HG02588 (cell line): ENCODE measurements at regions not wholly inside any gene's neighbourhood (a gene's known extent, or its start where the extent isn't known, plus 50 kb on each side); places are given as distances from the start of the nearest gene placed in this dataset.
A peak's percentile ranks its signal among the peaks of the same experiment; 100 is the strongest.
"Not testable (repeated sequence)": the region's sequence is repeated elsewhere in the genome, so short reads cannot be mapped to it uniquely, and the experiment has no call there.

Experiments used
- ATAC-seq: cut with Tn5 transposase; IDR thresholded peaks from one replicate; pipeline ENCODE4 v1.9.1; 2021; ENCODE audit warnings: mild to moderate bottlenecking, moderate library complexity; ENCODE audit not compliant: unreplicated experiment

DNA sequence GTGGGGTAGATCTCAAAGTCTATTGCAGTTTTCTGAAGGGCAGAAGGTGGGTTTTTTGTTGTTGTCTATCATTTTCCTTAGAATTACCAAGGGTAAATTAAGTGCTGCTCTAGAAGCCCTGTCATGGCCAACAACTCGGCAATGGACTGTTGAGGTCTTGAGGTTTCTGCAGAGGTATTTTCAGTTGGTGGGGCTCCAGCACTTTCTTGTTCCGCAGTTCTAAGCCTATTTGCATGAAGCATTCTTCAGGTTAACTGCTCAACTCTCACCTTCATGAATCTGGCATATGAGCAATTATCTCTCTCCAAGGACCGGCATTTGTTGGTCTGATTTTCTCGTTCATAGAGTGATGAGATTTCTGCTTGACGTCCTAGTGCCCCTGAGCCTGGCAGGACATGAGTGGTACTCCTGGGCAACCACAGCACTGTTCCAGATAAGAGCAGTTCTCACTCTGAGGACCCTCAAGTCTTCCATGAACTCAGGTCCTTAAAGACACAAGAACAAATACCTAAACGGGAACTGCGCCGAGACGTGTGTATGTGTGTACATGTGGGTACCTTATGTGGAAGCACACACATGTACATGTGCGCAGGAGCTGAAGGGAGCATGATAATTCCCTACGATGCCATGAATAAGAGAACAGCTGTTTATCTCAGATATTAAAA is 544.5 kb downstream of the CSNK1G3 start:
- ATAC-seq = peak; percentile 73

- ATAC-seq = no peak
Observed at GRCh38 chr5:124055751-124056150, 543.8 kb downstream of the CSNK1G3 start.

DNA sequence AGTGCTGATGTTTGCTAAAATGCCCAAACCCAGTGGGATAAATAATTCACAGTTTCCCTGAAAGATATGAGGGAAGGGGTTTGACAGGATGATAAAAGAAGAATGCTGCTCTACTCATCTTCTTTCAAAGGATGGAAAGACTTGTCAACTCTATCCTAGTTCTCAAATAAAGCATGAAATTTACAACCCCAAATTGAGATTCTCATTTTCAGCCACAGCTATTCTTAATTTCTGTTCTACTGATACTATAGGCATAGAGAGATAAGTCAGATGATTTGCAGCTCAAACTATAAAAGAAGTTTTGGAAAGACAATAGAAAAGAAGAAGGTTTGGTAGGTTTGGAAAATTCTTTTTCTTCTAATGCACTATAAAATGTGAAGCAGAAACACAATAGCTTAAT is 542.6 kb downstream of the CSNK1G3 start:
- ATAC-seq = no peak

DNA sequence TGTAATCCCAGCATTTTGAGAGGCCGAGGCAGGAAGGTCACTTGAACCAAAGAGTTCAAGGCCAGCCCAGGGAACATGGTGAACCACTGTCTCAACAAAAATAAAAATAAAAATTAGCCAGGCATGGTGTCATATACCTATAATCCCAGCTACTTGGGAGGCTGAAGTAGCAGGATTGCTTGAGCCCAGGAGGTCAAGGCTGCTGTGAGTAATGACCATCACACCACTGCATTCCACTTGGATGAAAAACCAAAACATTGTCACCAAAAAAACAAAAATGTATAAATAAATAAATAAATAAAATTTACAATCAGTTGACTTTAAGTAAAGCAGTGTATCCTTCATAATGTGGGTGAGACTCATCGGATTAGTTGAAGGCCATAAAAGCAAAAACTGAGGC is 541.4 kb downstream of the CSNK1G3 start:
- ATAC-seq = no peak

DNA sequence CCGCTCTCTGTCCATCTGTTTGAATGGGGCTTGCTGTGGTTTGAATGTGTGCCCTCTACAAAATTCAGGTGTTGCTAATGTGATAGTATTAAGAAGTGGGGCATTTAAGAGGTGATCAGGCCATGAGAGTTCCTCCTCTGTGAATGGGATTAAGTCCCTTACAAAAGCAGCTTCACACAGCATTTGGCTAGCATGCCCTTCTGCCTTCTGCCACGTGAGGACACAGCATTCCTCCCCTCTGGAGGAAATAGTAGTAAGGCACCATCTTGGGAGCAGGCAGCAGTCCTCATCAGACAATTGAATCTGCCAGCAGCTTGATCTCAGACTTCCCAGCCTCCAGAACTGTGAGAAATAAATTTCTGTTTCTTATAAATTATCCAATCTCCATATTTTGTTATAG is 540.2 kb downstream of the CSNK1G3 start:
- ATAC-seq = no peak

DNA sequence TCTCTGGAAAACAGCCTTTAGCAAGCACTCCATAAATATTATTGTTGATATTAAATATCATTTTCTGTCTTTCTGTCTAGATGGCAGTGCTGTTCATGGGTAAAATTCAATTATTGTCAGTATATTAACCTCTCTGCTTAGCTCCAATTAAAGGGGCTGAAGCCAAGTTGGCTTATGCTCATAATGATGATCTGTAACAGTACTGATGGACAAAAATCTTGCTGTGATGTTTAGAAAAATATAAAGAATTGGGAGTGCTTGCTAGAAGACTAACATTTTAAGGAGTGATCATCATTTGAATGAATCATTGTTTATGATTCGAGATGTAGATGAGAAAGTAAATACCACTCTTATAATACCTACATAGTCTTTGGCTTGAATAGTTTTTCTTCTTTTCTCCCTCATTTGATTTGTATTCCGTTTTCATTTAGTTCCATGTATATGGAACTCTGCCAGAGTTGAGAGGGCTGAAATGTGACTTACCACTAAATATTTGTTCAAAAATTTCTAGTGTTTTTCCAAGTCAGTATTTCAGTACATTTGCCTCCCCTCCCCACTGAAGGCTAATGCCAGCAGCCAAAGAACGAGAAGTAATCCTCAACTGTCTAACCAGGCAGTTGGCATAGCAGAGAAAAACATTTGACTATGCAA is 538.3 kb downstream of the CSNK1G3 start:
- ATAC-seq = no peak

- ATAC-seq = no peak
Observed at GRCh38 chr5:124045412-124045811, 533.4 kb downstream of the CSNK1G3 start.

- ATAC-seq = no peak
Observed at GRCh38 chr5:124044613-124045012, 532.6 kb downstream of the CSNK1G3 start.

DNA sequence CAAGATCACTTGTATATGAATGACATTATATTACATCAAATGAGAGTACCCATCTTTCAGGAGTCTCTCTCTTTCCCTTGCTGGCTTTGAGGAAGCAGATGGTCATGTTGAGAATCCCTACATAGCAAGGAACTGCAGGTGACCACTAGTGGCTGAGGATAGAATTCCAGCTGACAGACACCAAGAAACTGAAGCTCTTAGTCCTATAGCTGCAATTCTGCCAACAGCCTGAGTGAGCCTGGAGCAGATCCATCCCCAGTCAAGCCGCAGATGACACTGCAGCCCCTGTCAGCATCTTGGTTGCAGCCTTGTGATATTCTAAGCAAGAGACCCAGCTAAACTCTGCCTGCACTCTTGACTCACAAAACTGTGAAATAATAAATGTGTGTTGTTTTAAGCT is 531.5 kb downstream of the CSNK1G3 start:
- ATAC-seq = no peak

- ATAC-seq = no peak
Observed at GRCh38 chr5:124040799-124041198, 528.8 kb downstream of the CSNK1G3 start.

- ATAC-seq = no peak
Observed at GRCh38 chr5:124039410-124039809, 527.4 kb downstream of the CSNK1G3 start.

DNA sequence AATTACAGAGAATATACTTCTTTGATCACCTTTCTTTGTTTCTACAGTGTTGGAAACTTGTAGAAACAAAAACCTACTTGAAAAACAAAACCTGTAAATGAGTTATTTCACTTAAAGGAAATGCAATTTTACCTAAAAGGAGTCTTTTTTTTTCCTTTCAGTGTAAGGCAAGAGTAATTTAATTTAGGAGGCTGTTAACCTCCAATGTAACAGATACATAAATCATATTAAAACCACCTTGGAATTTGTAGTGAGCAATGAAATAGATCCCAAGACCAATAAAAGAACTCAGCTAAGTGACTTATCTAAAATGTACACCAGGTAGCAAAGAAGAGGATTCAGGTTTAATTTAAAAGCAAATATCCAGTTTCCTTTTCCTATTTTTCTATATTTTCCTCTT is 524.8 kb downstream of the CSNK1G3 start:
- ATAC-seq = no peak

DNA sequence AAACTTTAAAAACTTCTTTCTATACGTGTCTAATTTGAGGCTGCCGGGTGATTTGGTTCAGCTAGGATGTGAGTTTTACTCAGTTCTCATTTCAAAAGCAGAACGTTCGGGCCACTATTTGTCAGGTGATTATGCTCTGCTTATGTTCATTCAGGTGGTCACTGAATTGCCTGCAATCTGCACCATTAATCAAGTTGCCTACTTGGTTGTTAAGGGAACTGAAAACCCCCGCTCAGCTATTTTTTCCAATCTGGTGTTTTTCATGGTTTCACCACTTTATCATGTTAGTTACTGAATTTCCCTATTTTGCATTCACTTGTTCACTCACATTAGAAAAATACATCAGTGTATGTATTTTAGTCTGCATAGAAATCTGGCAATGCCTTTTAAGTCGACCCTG is 523.0 kb downstream of the CSNK1G3 start:
- peak; percentile 96 for ATAC-seq

DNA sequence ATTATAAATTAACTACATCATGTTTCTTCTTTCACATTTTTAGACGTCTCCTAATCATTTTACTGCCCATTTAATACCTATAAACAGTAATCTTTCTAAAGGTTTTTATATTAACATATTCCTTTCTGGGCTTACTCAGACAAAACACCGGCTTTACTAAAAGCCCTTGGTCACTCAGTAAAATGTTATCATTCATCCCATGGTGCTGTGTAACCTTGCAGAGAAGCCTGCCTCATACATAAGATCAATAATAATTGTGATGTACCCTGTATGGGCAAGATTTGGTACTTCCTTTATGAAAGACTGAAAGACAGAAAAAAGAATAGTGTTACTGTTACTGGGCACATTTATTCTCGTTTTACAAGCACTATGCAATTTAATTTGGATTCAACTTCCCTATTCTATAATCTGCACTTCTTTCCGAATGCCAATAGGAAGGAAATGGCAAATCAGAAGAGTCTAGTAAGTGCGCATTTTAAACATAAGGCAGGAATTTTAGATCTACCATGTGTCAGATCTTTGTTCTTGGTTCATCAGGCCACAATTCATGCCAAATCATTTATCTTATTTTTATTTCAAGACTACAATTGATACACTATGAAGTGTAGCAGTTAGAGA is 522.2 kb downstream of the CSNK1G3 start:
- no peak for ATAC-seq

DNA sequence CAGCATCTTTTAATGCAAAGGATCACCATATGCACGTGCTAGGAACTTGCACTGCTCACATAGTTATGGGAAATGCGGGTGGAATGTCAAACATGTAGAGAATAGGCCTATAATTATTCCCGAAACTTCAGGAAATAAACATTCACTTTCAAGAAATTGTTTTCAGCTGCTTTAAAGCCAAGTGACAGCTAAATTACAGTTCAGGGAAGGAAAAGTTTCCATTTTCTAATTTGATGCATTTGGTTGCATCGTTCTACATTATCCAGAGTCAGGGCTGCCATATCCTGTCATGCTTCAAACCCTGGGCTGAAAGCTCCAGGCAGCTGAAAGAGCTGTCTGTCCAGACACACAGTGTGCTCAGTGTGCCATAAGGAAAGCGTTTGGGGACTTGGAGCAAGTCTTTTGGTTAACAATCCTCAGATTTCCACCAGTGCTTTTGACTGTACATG is 518.1 kb downstream of the CSNK1G3 start:
- no peak for ATAC-seq

DNA sequence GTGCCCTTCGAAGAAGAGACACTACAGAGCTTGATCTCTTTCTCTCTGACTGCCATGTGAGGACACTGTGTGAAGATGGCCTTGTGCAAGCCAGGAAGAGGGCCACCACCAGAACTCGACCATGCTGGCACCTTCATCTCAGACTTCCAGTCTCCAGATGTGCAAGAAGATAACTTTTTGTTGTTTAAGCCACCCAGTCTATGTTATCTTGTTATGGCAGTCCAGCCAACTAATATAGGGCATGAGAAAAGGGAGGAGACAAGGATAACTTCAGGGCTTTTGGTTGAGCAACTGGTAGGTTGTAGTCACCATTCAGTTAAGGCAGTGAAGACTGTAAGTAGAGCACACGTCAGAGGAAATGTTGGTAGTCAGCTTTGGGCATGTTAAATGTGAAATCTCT is 515.5 kb downstream of the CSNK1G3 start:
- no peak for ATAC-seq

DNA sequence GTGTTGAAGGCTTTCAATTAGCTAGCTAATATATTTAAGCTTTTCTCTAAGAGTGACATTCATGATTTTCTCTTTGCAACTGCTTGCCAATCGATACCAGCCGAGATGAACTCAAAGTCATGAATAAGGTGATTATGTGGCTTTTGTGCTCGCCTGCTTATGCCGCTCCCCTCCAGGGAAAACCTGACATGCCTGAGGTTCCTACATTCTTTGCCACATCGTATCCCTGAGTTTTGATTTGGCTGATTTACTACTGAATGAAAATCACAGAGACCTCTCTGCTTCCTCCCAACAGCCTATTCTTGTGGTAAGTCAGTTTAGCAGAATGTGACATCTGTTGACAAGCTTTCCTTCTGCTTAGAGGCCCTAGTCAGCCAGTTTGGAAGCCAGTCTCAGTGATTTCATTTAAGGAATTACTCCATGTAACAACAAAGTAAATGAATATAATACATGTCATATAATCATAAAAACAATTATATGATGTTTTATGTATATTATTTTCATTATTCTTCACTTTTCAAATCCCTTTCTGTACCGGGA is 513.4 kb downstream of the CSNK1G3 start:
- no peak for ATAC-seq

DNA sequence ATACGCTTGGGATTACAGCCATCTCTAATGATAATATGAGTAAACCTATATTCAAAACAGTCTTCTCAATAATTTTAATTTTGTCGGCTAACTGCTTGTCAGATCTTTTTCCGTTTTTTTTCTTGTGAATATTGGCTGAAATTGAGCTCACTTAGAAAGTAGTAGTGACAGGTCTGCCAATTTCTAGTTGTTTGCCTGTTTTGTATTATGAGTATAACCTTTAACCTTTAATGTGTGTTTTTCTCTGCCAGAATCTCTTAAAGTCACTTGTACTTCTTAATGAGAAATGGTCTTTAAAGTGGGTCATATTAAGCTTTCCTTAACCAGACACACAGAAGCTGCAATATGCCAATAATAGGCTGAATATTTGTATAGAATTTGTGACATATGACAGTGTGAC is 511.0 kb downstream of the CSNK1G3 start:
- ATAC-seq = no peak

DNA sequence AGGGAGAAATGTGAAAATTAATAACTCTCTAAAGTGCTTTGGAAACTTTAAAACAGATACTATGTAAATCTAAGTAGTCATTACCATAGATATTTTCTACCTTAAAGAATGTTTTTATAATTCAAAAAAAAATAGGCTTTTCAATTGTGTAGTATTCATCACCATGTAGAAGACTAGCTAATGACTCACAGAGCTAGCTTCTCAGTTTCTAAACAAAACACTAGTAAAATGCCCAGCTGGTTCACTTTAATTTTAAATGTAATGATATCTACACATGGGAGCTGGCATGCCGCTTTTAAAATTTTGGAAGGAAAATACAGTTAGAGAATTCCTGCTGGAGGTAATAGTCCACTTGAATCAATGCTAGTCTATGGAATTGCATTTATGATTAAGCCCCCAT is 509.8 kb downstream of the CSNK1G3 start:
- ATAC-seq = no peak

DNA sequence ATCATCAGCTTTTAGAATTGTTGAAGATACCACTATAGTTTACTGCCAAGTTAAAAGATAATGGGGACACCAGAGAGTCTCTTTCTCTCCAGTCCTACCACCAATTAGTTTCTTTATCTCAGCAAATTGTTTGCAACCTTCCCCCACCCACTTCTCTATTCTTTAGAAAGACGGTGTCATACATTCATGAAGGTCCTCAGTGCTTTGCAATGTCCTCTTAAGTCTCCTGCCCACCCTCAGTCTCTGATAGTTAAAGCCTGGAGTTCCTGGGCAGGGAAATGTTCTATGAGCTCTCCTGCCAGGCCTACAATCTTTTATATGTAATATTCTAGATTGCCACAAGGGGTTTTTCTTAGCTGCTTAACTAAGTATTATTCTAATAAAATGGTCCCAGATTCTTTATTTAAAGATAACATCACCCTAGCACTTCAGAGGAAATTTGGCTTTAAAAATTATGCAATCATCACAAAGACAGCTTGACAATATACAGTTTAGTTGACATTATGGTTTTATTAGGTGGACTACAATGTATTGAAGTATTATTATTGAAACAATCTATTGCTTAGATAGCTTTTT is 509.2 kb downstream of the CSNK1G3 start:
- ATAC-seq = no peak

GRCh38 chr5:124017321-124017720 is 505.3 kb downstream of the CSNK1G3 start:
- ATAC-seq = not testable (repeated sequence)
